ENCODE measurements at regions not wholly inside any gene's neighbourhood (a gene's known extent, or its start where the extent isn't known, plus 50 kb on each side); places are given as distances from the start of the nearest gene placed in this dataset.
A peak's percentile ranks its signal among the peaks of the same experiment; 100 is the strongest.

DNA sequence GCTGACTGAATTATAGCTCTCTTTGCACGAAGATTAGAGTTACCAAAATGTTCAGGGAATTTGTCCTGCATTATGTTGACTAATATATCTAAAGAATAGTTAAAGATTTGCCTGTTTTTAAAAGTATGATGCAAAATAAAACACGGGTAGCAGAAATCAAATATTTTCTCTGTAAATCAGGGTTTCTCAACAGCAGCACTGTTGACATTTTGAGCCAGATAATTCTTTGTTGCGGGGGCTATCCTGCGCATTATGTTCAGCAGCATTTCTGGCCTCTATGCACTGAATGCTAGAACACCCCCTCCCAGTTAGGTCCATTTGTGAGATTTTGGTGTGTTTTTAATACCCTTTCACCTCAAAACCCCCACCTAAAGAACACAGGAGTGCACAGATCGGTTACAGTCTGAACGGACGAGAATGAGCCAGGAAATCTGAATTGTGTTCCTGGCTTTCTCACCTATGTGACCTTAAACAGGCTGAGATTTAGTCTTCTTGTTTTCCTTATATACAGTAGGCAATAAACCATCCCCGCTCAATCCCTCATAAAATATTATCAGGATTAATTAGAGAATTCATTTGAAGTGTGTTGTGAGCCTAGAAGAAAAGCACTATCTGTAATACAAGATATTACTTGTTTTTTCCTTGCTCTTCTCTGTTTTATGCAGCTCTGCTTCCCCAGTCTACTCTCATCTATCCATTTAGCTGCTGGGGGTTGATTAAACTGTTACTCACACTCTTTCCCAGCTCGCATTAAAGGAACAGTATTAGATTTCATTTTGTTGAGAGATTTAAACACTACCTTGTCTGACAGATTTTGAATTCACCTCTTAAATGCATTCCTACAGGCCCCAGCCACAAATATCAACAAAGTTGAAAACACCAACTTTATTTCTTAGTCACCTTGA is 247.5 kb upstream of the GOLIM4 start:
- Histone ChIP-seq H3K4me1 (ENCODE audit: insufficient read depth) (peaks cover 25% of the 10 kb centered on the region), H2AFZ (no peak overlapping the region), H3K4me2 (peak overlapping the region; percentile 44), H3K27me3 (no peaks in the 10 kb centered on the region), H3K4me3 (no peak overlapping the region), H3K9me2 (replicated peaks; ENCODE audit: insufficient read depth) (no peaks in the 10 kb centered on the region), H3K79me2 (no peaks in the 10 kb centered on the region), H3K9me3 (ENCODE audit: low read depth) (no peaks in the 10 kb centered on the region), H3K36me3 (replicated peaks; ENCODE audit: insufficient read depth, low read depth) (no peaks in the 10 kb centered on the region), H4K20me1 (ENCODE audit: insufficient read depth, poor library complexity, severe bottlenecking) (no peaks in the 10 kb centered on the region), H3K27ac (no peak overlapping the region)
- TF ChIP-seq, protein P1, sequence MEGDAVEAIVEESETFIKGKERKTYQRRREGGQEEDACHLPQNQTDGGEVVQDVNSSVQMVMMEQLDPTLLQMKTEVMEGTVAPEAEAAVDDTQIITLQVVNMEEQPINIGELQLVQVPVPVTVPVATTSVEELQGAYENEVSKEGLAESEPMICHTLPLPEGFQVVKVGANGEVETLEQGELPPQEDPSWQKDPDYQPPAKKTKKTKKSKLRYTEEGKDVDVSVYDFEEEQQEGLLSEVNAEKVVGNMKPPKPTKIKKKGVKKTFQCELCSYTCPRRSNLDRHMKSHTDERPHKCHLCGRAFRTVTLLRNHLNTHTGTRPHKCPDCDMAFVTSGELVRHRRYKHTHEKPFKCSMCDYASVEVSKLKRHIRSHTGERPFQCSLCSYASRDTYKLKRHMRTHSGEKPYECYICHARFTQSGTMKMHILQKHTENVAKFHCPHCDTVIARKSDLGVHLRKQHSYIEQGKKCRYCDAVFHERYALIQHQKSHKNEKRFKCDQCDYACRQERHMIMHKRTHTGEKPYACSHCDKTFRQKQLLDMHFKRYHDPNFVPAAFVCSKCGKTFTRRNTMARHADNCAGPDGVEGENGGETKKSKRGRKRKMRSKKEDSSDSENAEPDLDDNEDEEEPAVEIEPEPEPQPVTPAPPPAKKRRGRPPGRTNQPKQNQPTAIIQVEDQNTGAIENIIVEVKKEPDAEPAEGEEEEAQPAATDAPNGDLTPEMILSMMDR (IDR thresholded peaks at IDR 0.05; ENCODE audit: poor library complexity): no peak
- TF ChIP-seq EZH2 (IDR thresholded peaks at IDR 0.05; ENCODE audit: borderline replicate concordance) (no peak), EZH2phosphoT487 (IDR thresholded peaks at IDR 0.05; ENCODE audit: low read depth, severe bottlenecking, unreplicated experiment) (no peak)
- WGBS (ENCODE audit: low lambda C conversion rate, missing lambda C conversion rate): 54% methylated on average over 9 of the region's 9 CpGs
- no peak for DNase-seq (ENCODE audit: low spot score)

DNA sequence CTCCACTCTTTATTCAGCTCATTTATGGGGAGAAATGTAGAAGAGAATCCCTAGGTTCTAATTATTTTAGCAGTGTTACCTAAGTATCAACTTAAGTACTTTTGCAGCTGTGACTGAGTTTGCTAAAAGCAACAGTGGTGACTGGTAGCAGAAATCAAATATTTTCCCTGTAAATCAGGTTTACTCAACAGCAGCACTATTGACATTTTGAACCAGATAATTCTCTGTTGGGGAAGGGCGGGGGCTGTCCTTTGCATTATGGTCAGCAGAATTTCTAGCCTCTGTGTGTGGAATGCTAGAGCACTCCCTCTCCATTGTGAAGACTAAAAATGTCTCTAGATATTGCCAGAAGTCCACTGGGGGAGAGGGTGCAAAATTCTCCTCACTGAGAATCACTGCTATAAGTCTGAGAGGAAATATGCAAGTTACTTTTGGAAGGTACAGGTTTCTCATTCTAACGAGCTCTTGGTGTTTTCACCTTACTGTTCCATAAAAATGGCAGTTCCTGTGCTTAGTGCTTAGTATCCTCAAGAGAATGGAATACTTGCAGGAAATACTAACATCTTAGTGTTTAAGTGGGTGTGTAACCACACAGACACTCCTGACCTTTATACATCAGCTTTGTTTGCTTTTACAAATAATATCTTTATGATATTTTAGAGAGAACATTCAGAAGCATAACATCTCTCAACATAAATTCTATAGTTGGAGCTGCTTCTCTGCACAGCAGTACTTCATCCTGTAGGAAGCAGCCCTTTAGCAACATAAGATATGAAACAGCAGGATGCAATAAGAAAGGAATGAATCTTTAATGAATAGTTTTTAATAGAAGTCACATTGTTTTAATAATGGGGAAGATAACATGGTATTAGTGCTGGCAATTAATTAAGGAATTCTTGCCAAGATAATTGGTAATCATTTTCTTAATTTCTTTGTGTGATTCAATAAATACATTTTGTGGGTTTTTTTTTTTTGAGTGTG is 246.5 kb upstream of the GOLIM4 start:
- no peaks in the 10 kb centered on the region for H3K27me3 ChIP-seq
- TF ChIP-seq EZH2phosphoT487 (IDR thresholded peaks at IDR 0.05; ENCODE audit: low read depth, severe bottlenecking, unreplicated experiment) (no peak), EZH2 (IDR thresholded peaks at IDR 0.05; ENCODE audit: borderline replicate concordance) (no peak)
- TF ChIP-seq, protein P1 (IDR thresholded peaks at IDR 0.05; ENCODE audit: poor library complexity): no peak
- peak overlapping the region; percentile 44 for H3K4me2 ChIP-seq
- H3K79me2 ChIP-seq: no peaks in the 10 kb centered on the region
- H3K9me3 ChIP-seq (ENCODE audit: low read depth): no peaks in the 10 kb centered on the region
- DNase-seq (ENCODE audit: low spot score): peak; percentile 6
- H3K9me2 ChIP-seq (replicated peaks; ENCODE audit: insufficient read depth): no peaks in the 10 kb centered on the region
- WGBS (ENCODE audit: low lambda C conversion rate, missing lambda C conversion rate): 33% methylated on average over 2 of the region's 2 CpGs
- peaks cover 25% of the 10 kb centered on the region for H3K4me1 ChIP-seq (ENCODE audit: insufficient read depth)
- H4K20me1 ChIP-seq (ENCODE audit: insufficient read depth, poor library complexity, severe bottlenecking): no peaks in the 10 kb centered on the region
- H3K36me3 ChIP-seq (replicated peaks; ENCODE audit: insufficient read depth, low read depth): no peaks in the 10 kb centered on the region
- no peak overlapping the region for H2AFZ ChIP-seq
- no peak overlapping the region for H3K27ac ChIP-seq
- no peak overlapping the region for H3K4me3 ChIP-seq

- peaks cover 25% of the 10 kb centered on the region for H3K4me1 ChIP-seq (ENCODE audit: insufficient read depth)
- no peaks in the 10 kb centered on the region for H3K79me2 ChIP-seq
- WGBS (ENCODE audit: low lambda C conversion rate, missing lambda C conversion rate): 46% methylated on average over 3 of the region's 3 CpGs
- H3K36me3 ChIP-seq (replicated peaks; ENCODE audit: insufficient read depth, low read depth): no peaks in the 10 kb centered on the region
- no peaks in the 10 kb centered on the region for H4K20me1 ChIP-seq (ENCODE audit: insufficient read depth, poor library complexity, severe bottlenecking)
- no peaks in the 10 kb centered on the region for H3K27me3 ChIP-seq
- no peak for TF ChIP-seq EZH2 (IDR thresholded peaks at IDR 0.05; ENCODE audit: borderline replicate concordance)
- no peaks in the 10 kb centered on the region for H3K9me3 ChIP-seq (ENCODE audit: low read depth)
- peak; percentile 9 for DNase-seq (ENCODE audit: low spot score)
- H3K9me2 ChIP-seq (replicated peaks; ENCODE audit: insufficient read depth): no peaks in the 10 kb centered on the region
- H3K4me3 ChIP-seq: no peak overlapping the region
- H3K4me2 ChIP-seq: peak overlapping the region; percentile 44
- H3K27ac ChIP-seq: no peak overlapping the region
- H2AFZ ChIP-seq: no peak overlapping the region
Measured at GRCh38 chr3:168341192-168341815, 245.6 kb upstream of the GOLIM4 start.
